ENCODE measurements at regions not wholly inside any gene's neighbourhood (a gene's known extent, or its start where the extent isn't known, plus 50 kb on each side); places are given as distances from the start of the nearest gene placed in this dataset.

DNA sequence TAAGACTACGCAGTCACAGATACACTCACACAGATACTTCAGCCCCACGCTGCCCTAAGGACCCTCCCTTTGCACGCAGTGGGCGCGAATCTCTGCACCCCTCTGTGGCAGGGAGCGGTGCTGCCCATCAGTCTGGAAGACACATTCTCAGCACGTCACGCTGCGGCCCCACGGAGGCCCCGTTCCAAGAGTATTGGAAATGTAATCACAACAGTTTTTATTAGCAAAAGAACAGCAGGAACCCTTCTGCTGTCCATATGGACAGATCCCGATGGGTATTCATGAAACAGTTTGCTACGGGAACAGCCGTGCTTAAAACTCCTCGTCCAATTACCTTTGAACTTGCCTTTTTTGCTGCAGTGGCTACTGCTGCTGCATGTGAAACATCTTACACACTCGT, 131.0 kb downstream of the RPS24 start:
- DNase-seq: no peak

DNA sequence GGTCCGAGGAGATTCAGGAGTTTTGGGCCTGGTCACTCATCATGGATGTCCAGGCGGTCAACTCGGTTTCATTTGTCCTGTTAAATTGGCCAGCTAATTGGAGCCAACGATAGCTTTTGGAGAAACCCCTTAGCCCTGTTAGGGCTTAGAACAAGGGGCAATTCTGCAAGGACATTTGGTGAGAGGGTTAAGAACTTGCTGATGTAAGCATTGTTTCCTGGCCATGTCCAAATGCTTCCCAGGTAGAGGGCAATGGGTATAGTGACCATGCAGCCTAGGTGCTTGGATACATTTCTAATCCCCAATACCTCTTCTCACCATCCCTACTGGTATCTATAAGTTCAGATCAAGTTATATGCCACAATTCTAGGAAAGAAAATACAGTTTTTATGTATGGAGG, 131.5 kb downstream of the RPS24 start:
- DNase-seq: no peak

DNA sequence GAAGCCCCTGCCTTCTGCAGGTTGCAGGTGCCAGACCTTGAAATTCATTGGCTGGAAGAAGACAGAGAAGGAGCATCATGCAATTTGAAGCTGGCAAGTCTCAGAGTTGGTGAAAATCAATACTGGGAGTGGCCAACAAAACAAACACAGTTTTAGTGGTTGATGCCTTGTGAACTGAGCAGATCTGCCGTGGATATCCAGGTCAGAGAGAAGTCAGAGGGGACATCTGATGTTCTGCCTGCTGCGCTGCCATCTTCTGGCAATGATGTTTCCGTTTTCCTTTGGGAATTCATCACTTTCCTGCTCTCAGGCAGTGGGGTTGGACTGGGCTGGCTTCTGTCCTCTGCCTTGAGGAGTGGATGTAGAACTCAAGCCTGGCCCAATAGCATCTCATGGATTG, 132.0 kb downstream of the RPS24 start:
- peak; percentile 31 for DNase-seq

DNA sequence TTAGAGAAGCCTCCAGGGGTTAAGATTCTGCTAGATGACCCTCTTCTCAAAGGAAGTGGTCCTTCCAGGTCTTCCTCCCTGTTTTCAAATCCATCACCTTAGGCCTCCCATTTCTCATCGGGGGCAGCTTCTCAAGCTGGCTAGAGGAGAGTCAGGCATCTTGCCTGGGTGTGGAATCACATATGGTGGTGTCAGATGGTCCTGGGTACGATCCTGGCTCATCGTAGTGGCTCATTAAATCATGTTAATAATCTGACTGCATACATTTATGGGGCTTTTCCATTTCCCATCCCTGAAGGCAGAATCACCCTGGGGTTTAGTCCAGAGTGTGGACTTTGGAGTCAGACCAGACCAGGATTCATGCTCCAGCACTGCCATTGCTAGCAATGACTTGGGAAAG, 132.6 kb downstream of the RPS24 start:
- no peak for DNase-seq

DNA sequence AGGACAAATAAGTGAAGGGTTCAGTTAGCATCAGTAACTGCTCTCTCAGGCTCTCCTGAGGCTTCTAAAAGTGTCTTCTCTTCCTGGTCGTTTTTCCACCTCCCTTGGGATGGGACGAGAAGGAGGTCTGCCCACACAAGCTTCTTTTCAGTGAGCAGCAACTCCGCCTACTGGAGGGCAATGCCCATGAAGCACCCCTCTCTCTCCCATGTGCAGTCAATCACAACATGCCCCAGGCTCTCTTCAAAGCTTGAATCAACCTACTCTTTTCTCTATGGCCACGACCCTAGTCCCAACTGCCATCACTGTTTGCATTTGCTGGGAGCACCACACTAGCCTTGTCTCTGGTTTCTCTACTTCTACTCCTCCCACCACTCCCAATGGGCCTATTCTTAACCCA, 135.6 kb downstream of the RPS24 start:
- DNase-seq: no peak

DNA sequence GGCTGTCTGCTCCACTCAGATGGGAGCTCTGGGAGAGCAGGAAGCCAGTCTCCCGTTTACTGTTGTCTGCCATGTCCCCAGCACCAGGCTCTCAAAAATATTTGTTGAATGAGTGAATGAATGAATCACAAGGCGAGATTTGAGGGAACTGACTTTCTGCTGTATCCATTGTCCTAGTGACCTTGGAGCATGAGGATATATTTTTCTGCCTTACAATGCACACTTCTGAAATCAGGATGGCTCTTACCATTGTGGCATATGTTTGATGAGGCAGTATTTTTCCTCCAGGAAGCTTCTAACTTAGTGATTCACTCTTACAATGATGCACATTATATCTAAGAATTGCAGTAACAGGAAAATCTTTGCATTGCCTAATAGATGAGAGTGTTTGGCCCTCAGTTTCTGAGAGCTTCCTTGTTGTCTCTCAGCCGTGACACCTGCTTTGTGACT, 136.4 kb downstream of the RPS24 start:
- no peak for DNase-seq

DNA sequence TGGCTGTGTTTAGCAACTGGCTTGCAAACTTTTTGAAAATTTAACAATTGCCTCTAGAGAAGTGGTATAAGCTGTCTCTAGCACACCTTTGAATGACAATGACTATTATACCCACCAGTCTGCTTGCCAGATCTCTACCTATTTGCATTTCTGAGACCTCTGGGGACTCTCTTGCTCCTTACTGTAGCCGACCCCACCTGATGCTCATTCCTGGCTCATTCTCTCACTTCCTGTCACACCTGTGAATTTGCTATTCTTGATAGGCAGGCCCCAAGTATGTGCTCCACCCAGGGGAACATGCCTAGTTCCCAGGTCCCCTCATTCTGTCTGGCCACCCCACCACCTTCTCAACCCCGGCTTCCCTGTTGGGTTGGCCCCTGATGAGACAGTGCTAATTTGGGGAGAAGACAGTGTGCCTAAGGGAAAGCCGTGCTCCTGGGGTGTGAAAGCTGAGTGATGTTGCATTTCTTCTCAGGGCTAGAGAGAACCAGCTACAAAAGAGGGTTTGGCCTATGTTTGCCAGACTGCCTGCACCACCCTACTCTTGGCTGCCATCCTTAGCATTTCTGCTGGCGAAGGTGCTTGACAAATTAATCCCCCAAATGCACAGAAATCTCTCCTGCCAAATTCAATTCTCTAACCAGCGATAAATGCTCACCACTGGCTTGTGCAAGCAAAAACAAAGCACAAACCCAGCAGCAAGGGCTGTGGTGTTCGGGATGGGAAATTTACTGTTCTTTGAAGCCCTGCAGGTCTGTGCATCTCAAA, 138.2 kb downstream of the RPS24 start:
- DNase-seq: no peak

DNA sequence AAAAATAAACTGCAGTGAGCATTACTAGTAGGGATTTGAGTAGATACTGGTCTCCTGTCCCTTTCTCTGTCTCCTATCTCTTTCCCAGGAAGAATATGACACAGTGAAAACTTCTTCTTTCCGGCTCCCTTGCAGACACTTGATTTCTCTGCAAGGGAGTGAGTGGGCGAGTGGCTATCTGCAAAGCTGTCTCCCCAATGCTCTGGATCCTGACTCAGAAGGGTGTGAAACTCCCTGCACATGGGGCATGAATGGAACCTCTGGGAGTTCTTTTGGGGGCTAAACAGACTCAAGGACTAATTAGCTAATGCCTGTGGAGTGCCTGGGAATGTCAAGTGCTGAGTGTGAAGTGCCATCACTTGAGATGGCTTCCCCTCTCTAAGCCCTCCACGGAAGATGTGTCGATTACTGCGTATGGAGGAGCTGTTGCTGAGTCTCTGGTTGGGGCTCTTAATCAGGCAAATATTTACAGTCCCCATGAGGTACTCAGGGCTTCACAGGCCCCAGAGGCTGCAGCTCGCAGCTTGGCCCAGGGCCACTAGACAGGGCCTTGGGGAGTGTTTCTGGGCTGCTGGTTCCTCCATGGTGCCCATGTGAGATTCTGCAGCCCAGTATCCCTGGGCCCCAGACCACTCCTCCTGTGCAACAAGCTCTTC, 139.8 kb downstream of the RPS24 start:
- no peak for DNase-seq

DNA sequence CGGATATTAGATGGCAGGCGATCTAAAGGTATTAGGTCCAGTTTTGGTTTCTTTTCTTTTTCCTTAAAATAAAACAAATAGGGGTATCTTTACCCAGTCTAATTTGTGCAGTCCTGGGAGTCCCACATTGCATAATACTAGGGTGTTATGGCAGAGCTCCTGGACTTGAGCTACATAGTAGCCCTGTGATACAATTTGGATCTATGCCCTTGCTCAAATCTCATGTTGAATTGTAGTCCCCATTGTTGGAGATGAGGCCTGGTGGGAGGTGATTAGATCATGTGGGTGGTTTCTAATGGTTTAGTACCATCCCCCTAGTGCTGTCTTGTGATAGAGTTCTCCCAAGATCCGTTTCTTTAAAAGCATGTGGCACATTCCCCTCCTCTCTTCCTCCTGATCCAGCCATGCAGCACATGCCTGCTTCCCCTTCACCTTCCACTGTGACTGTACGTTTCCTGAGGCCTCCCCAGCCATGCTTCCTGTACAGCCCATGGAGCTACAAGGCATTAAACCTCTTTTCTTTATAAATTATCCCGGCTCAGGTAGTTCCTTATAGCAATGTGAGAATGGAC, 141.9 kb downstream of the RPS24 start:
- DNase-seq: no peak

DNA sequence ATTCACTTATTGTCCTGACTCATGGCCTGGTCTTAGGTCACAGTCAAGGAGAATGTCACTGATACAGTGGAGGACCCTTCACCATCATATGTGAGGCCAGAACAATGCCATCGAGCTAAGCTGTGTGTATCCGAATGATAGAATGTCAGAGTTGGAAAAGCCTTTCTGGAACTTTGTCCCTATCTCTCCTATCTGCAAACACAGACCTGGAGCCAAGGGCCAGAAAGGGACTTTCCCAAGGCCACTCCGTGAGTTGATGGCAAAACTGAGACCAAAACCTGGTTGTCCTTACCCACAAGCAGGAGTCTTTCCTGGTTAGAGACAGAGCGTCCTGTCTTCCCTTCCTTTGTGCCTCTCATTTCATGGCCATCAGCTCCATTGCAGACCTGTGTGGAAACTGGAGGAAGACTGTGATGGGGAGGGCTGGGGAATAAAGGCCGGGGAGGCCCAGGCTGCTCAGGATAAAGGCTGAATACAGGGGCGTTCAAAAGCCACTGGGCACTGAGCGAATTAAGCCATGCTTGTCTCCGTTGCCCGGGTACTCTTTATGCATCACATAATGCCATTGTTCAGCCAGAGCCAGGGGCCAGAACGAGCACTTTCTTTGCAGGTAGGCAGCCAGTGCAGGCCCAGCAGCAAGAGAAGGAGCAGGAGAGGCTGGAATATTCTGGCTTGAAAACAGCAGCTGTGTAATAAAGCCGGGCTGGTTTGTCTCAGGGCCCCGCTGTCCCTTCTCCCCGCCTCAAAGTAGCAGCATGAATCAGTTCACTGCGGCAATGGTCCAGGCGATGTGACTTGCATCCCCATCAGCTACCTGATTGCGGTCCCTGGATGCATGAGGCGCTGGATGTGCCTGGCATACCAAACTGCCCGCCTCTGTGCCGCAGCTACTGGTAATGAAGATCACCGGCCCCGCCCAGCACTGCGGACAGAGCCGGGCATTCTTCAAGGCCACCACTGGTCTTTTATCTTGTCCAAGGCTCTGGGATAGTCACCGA, 143.0 kb downstream of the RPS24 start:
- no peak for DNase-seq

DNA sequence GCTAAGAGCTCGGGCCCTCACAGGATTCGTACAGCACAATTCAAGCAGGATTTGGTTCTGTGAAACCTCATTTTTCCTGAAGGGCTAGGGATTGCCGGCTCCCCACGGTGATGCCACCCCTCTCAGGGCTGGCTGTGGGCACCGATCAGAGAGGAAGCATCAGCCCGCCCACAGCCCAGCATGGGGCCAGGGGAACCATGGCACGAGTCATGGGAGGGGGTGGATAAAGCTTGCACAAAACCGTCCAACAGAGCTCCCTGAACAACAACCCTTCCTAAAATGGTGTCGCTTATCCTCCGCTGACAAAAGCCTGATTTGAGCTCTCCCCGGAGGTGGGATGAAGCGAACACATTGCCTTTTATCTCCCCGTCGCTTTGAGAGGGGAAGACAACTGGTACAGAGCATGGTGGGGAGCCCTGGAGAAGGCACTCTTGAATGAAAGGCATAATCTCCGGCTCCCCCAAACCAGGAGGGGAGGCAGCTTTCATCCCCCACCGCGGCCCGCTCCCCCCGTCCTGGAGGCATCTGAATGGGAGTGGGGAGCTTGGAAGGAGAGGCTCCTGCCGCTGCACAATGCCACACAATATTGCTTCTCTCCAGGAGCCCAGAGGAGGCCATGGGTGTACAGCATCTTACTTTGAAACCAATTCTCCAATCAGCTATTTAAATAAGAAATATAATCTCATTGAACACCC, 144.0 kb downstream of the RPS24 start:
- no peak for DNase-seq

DNA sequence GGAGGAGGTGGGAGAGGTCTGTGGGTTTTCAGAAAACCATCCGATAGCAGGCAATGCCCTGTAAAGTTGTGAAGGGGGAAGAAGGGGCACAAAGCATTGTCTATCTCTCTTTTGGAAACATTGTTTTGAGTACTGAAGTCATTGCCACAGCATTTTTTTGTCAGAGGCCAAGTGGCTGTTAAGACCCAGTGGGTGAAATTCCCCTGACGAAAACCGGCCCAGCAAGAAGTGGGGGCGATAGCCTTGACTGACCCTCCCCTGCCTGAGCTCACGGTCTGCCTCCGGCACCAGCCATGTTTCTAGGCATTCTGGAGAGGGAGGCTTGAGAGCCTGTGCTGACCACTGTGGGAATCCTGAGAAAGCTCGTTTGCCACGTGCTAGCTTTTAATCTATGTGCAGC, 144.7 kb downstream of the RPS24 start:
- no peak for DNase-seq

DNA sequence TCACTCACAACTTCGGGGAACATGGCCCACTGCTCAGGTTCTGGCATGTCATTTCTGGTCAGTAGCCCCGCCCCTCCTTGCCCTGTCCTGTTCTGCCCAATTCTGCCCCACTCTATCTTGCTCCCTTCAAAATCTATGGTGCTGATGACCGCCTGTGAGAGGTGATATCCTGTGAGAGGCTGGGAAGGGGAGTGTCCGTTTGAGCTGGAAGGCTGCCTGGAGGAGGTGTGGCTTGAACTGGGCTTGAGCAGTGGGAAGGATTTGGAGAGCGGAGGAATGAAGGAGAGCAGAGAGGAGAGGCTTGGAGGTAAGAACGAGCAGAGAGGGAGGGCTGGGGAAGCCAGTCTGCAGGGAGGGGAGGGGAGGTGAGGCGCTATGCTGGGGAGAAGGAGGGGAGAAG, 145.3 kb downstream of the RPS24 start:
- no peak for DNase-seq

DNA sequence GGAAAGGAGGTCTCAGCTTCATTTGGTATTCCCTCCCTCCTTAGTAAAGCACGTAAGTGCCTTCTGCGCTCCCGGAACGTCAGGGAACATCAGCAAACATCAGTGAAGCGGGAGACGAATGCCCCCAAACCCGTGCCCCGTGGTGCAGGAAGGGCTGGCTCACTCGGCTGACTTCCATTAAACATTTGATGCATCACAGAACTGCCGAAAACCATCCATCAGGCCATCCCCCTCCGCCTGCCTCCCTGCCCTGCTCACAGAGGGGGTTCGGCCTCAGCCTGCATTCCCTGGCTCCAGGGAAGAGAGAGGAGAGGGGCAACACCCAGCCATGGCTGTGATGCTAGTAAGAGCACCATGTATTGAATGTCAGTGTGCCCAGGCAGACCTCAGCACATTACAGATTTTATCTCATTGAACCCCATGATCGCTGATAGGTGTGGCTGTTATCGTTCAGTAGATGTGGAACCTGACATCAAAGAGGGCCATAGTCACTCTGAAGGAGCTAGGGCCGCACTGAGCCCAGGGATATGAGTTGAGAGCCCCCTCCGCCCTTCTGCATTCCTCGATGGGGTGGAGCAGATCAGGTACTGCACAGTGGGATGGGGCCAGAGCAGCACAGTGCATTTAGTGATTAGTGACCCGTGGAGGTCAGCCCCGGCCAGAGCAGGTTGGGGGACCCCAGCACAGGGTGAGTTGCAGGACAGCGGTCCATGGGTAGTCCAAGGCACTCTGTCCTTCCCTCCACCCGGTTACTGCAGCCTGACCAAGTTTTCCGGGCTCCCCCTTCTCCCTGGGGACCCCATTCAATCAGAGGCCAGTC, 146.4 kb downstream of the RPS24 start:
- DNase-seq: no peak

DNA sequence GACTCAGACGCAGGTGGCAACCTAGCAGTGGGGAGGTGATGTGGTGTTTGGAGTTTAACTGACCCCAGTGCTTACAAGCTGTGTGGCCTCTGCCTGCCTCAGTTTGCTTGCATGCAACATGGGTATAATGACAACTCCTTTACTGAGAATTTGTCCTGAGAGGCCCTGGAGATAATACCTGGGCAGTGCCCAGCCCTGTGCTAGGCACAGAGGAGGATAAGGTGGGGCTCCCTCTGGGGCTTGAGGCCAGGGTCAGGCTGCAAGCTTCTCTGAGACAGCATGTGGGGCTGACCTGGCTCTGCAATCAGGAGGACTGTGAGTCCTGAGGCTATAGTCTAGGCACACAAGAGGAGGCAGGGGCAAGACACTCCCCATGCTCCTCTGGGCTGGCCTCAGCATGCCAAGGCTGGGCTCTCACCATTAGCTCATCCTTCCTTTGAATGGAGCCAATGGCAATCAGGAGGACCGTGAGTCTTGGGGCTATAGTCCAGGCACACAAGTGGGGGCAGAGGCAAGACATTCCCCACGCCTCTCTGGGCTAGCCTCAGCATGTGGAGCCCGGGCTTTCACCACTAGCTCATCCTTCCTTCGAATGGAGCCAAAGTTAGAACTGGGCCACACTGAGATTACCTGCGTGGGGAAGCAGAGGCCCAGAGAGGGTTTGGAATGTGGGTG, 147.9 kb downstream of the RPS24 start:
- no peak for DNase-seq

DNA sequence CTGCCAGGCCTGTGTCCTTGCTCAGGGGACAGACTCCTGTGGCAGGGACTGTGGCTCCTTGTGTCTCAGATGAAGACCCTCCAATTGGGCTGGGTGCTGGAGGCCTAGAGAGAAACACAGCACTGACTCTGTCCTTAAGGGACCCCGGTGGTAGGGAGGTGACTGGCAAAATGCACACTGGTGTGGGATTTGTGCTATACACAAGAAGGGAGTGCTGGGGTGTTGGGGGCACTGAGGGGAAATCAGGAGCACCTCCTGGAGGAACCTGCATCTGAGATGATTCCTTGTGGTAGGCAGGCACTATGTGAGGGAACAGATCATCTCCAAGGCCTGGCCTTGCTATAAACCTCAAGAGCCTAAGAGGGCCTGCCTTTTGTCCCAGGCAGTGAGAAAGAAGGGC, 149.2 kb downstream of the RPS24 start:
- DNase-seq: no peak

DNA sequence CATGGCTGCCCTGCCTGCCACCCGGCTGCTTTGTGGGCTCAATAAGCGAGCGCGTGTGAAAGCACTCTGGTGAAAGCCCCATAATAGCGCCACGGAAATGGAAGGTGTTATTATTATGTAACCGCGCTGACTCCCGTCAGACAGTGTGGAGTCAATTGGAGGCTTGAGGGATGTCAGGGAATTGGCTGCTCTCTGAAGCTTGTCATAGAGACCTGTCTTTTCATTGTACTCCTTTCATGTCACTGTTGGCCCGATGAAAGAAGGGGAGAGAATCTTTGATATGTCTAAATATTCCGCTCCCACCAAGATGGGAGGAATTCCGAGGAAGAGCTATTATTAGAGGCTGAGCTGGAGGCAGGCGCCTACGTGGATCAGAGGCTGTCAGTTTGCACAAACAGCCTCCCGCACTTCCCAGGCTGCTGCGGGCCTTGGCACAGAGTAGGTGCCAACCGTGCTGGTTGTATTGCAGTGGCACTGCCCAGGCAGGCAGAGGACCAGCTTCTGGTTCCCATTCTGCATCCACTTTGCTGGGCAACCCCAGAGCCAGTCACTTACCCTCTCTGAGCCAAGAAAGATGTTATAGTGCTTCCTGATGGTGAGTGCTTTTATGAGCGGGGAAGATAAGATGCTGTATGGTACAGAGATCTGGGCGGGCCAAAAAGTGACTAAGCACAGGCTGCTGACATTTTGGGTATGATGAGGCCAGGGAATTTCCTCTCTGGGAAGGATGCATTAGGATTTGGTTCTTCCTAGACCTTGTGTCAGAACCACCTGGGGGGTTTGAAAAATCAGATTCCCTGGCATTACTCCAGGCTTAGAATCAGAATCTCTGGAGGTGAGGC, 151.4 kb downstream of the RPS24 start:
- DNase-seq: no peak

DNA sequence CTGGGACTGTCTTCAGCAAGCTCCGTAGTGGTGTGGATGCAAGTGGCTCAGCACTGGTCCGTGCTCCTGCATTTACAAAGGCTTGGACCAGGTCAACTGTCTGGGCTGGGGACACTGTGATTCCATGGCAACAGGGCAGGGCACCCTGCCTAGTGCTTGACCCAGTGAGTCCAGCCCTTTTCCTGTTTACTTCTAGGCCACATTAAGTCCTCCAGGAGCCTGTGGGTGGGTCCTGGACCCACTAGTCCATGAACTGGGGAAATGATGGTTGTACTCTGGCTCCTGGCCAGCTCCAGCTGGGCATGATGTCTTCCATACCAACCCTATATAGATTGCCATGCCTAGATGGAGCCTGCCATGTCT, 152.0 kb downstream of the RPS24 start:
- no peak for DNase-seq

DNA sequence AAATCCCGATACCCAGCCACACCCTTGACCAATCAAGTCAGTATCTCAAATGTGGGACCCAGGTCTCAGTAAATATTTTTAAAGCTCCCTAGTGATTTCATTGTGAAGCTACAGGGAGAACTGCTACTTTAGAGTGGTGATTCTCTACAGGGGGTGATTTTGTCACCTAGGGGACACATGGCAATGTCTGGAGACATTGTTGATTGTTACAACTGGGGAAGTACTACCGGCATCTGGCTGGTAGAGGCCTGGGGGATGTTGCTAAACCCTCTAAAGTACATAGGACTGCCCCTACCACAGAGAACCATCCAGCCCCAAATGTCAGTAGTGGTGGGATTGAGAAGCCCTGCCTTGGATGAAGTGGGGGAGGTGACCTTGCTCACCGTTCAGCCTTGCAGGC, 152.9 kb downstream of the RPS24 start:
- DNase-seq: no peak

DNA sequence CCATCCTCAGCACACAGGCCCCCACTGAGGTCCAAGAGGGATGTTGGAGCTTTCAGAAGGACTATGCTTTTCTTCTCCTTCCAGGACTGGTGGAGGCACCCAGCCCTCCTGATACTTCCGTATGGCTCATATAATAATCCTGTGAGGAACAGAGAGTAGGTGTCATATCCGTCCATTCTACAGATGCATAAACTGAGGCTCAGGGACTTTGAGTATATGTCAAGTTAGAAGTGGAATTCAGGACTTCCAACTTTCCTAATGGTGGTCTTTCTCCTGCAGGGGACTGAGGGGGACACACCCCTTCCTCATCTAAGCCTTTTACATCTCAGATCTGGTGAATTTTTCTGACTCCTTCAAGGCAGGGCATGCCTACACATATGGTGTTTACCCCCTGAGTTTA, 153.7 kb downstream of the RPS24 start:
- no peak for DNase-seq
